OCI-LY7 (cell line): ENCODE measurements at regions not wholly inside any gene's neighbourhood (a gene's known extent, or its start where the extent isn't known, plus 50 kb on each side); places are given as distances from the start of the nearest gene placed in this dataset.

Source experiments
- EZH2phosphoT487 ChIP-seq: fragments of 200-600 bp; sonication (generic); IDR thresholded peaks from 2 replicates; pipeline ENCODE4 v1.6.1; 2018; ENCODE audit warnings: low read depth, borderline replicate concordance, mild to moderate bottlenecking, mixed run types, antibody characterized with exemption, low read length, moderate library complexity, mixed read lengths
- TF ChIP-seq, protein P1 (sequence below): fragments of 200-600 bp; sonication (generic); conservative IDR thresholded peaks from 2 replicates; pipeline ENCODE4 v1.5.1; 2014; ENCODE audit warnings: mild to moderate bottlenecking, antibody characterized with exemption, low read length, moderate library complexity, mixed read lengths

DNA sequence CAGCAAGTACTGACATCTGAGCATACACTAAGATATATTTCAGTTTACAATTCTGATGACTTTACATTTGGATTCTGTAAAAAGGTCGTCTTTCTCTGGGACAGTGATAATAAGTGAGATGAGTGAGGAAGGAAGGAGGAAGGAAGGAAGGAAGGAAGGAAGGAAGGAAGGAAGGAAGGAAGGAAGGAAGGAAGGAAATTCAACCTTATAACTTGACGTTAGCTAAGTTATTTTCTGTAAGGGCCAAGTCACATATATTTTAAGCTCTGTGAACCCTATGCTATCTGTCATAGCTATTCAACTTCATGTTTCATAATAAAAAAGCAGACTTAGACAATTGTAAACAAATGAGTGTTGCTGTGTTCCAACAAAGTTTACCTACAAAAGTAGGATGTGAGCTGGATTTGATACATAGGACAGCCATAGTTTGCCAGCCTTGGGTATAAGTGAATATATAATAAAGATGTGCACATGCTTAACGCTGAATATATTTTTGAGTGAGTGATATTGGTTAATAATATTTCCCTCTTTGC is 753.0 kb upstream of the NDST4 start:
- TF ChIP-seq, protein P1, sequence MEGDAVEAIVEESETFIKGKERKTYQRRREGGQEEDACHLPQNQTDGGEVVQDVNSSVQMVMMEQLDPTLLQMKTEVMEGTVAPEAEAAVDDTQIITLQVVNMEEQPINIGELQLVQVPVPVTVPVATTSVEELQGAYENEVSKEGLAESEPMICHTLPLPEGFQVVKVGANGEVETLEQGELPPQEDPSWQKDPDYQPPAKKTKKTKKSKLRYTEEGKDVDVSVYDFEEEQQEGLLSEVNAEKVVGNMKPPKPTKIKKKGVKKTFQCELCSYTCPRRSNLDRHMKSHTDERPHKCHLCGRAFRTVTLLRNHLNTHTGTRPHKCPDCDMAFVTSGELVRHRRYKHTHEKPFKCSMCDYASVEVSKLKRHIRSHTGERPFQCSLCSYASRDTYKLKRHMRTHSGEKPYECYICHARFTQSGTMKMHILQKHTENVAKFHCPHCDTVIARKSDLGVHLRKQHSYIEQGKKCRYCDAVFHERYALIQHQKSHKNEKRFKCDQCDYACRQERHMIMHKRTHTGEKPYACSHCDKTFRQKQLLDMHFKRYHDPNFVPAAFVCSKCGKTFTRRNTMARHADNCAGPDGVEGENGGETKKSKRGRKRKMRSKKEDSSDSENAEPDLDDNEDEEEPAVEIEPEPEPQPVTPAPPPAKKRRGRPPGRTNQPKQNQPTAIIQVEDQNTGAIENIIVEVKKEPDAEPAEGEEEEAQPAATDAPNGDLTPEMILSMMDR, result no peak
- no peak for TF ChIP-seq EZH2phosphoT487
